Uterus (tissue), 3 donors: ENCODE measurements at regions not wholly inside any gene's neighbourhood (a gene's known extent, or its start where the extent isn't known, plus 50 kb on each side); places are given as distances from the start of the nearest gene placed in this dataset.

Source experiments
- DNase-seq, 2 donors: peaks; one replicate each; pipeline ENCODE4 v3.0.0-alpha.2; 2019 to 2020
- H3K27ac ChIP-seq, 2 donors: fragments of 200-600 bp; sonication (generic); 1 replicate in 1 of 2; 2 replicates in 1 of 2; pipeline ENCODE4 v1.5.1; 2016 to 2018
- H3K27me3 ChIP-seq, 2 donors: fragments of 200-600 bp; sonication (generic); one replicate each; pipeline ENCODE4 v1.5.1; 2018 to 2019; ENCODE audit warnings: control low read depth in 1 of 2
- H3K36me3 ChIP-seq, 2 donors: fragments of 200-600 bp; sonication (generic); one replicate each; pipeline ENCODE4 v1.5.1; 2019; ENCODE audit warnings: control low read depth in 1 of 2
- H3K4me1 ChIP-seq, 2 donors: fragments of 200-600 bp; sonication (generic); one replicate each; pipeline ENCODE4 v1.5.1; 2018 to 2019; ENCODE audit warnings: control low read depth in 1 of 2
- H3K4me3 ChIP-seq, 2 donors: fragments of 200-600 bp; sonication (generic); 1 replicate in 1 of 2; 2 replicates in 1 of 2; pipeline ENCODE4 v1.5.1; 2018 to 2019; ENCODE audit warnings: mild to moderate bottlenecking in 1 of 2
- H3K9me3 ChIP-seq, 2 donors: fragments of 200-600 bp; sonication (generic); one replicate each; pipeline ENCODE4 v1.5.1; 2019; ENCODE audit warnings: control low read depth in 1 of 2
- CTCF ChIP-seq, 4 experiments: fragments of 200-600 bp in 2 of 4; fragments of 450-650 bp in 2 of 4; sonication (generic) in 2 of 4; IDR thresholded peaks; one replicate each; pipeline ENCODE4 v1.5.1; 2016 to 2019; ENCODE audit warnings: antibody characterized with exemption in 4 of 4, mild to moderate bottlenecking in 2 of 4, moderate library complexity in 1 of 4
- POLR2A ChIP-seq, 2 donors: fragments of 450-650 bp; IDR thresholded peaks; one replicate each; pipeline ENCODE4 v1.6.1; 2016; ENCODE audit warnings: antibody characterized with exemption in 2 of 2, mild to moderate bottlenecking in 1 of 2, moderate library complexity in 1 of 2
- intact Hi-C: fragments of 100-400 bp; cut with DNase I; formaldehyde crosslinking; loops from one replicate; pipeline ENCODE4 v1.15.1; 2023; ENCODE audit warnings: low total_unique reads
- donor health status: DM: yes; HTN: yes; CAD: no.

GRCh38 chr12:19639781-19640415 lies 200.6 kb downstream of the AEBP2 start:
- Histone ChIP-seq H3K9me3 (no peaks in the 10 kb centered on the region), H3K36me3 (no peaks in the 10 kb centered on the region), H3K4me1 (no peaks in the 10 kb centered on the region), H3K27me3 (no peaks in the 10 kb centered on the region), H3K4me3 (no peak overlapping the region), H3K27ac (no peak overlapping the region)
- TF ChIP-seq POLR2A (IDR thresholded peaks at IDR 0.05) = no peak
- TF ChIP-seq CTCF (IDR thresholded peaks at IDR 0.05) = no peak
- no peak for DNase-seq
- intact Hi-C loops = no loop called here

- intact Hi-C loops = no loop called here
- DNase-seq = no peak
Measured at GRCh38 chr12:19641235-19642080, 202.2 kb downstream of the AEBP2 start.

GRCh38 chr12:19642345-19642744 lies 203.1 kb downstream of the AEBP2 start:
- H3K27me3 ChIP-seq = no peaks in the 10 kb centered on the region
- H3K27ac ChIP-seq = no peak overlapping the region
- H3K4me1 ChIP-seq = no peaks in the 10 kb centered on the region
- intact Hi-C loops = no loop called here
- H3K9me3 ChIP-seq = no peaks in the 10 kb centered on the region
- H3K4me3 ChIP-seq = no peak overlapping the region
- H3K36me3 ChIP-seq = no peaks in the 10 kb centered on the region
- TF ChIP-seq CTCF (IDR thresholded peaks at IDR 0.05) (no peak), POLR2A (IDR thresholded peaks at IDR 0.05) (no peak)
- no peak for DNase-seq

More at GRCh38 chr12:19641235-19642080, 202.2 kb downstream of the AEBP2 start:
- Histone ChIP-seq H3K27me3 (no peaks in the 10 kb centered on the region), H3K9me3 (no peaks in the 10 kb centered on the region), H3K36me3 (no peaks in the 10 kb centered on the region), H3K4me3 (no peak overlapping the region), H3K27ac (no peak overlapping the region), H3K4me1 (no peaks in the 10 kb centered on the region)
- TF ChIP-seq POLR2A (IDR thresholded peaks at IDR 0.05) (no peak), CTCF (IDR thresholded peaks at IDR 0.05) (no peak)

GRCh38 chr12:19643635-19644034 lies 204.3 kb downstream of the AEBP2 start:
- H3K4me1 ChIP-seq = no peaks in the 10 kb centered on the region
- no peak overlapping the region for H3K4me3 ChIP-seq
- peak in 1 of 2 donors; percentile 26 for DNase-seq
- intact Hi-C loops = no loop called here
- no peaks in the 10 kb centered on the region for H3K9me3 ChIP-seq
- H3K27me3 ChIP-seq = no peaks in the 10 kb centered on the region
- TF ChIP-seq CTCF (IDR thresholded peaks at IDR 0.05) (peak; percentile 63 to 71 (median 67)), POLR2A (IDR thresholded peaks at IDR 0.05) (no peak)
- no peaks in the 10 kb centered on the region for H3K36me3 ChIP-seq
- no peak overlapping the region for H3K27ac ChIP-seq

GRCh38 chr12:19644571-19644970 lies 205.3 kb downstream of the AEBP2 start:
- Histone ChIP-seq H3K9me3 (no peaks in the 10 kb centered on the region), H3K4me3 (no peak overlapping the region), H3K4me1 (no peaks in the 10 kb centered on the region), H3K27ac (no peak overlapping the region), H3K27me3 (no peaks in the 10 kb centered on the region), H3K36me3 (no peaks in the 10 kb centered on the region)
- intact Hi-C loops = no loop called here
- TF ChIP-seq CTCF (IDR thresholded peaks at IDR 0.05) (no peak), POLR2A (IDR thresholded peaks at IDR 0.05) (no peak)
- DNase-seq = no peak
